Prostate gland (tissue), 2 donors: ENCODE measurements at regions not wholly inside any gene's neighbourhood (a gene's known extent, or its start where the extent isn't known, plus 50 kb on each side); places are given as distances from the start of the nearest gene placed in this dataset.

ENCODE experiments used
- DNase-seq: peaks from one replicate; pipeline ENCODE4 v3.0.0-alpha.2; 2019; ENCODE audit warnings: low spot score
- H3K27ac ChIP-seq, 2 donors: fragments of 200-600 bp; sonication (generic); 2 replicates each; pipeline ENCODE4 v1.5.1; 2017 to 2019
- H3K27me3 ChIP-seq: fragments of 200-600 bp; sonication (generic); replicated peaks from 2 replicates; pipeline ENCODE4 v1.5.1; 2019; ENCODE audit not compliant: insufficient read depth
- H3K36me3 ChIP-seq, 2 donors: fragments of 200-600 bp; sonication (generic); 1 replicate in 1 of 2; 2 replicates in 1 of 2; pipeline versions ENCODE4 v1.5.1 to v1.8.1; 2017 to 2019
- H3K4me1 ChIP-seq: fragments of 200-600 bp; sonication (generic); replicated peaks from 2 replicates; pipeline ENCODE4 v1.5.1; 2019
- H3K4me3 ChIP-seq, 2 donors: fragments of 200-600 bp; sonication (generic); 2 replicates each; pipeline ENCODE4 v1.5.1; 2017 to 2019
- H3K9me3 ChIP-seq: fragments of 200-600 bp; sonication (generic); 2 replicates; pipeline ENCODE4 v1.5.1; 2017
- CTCF ChIP-seq, 4 experiments: fragments of 200-600 bp in 2 of 4; fragments of 450-650 bp in 2 of 4; sonication (generic) in 2 of 4; IDR thresholded peaks; 1 replicate in 3 of 4; 2 replicates in 1 of 4; pipeline ENCODE4 v1.5.1; 2016 to 2019; ENCODE audit warnings: antibody characterized with exemption in 4 of 4, mild to moderate bottlenecking in 2 of 4, moderate library complexity in 2 of 4
- POLR2A ChIP-seq: fragments of 450-650 bp; IDR thresholded peaks from one replicate; pipeline ENCODE4 v1.6.1; 2016; ENCODE audit warnings: antibody characterized with exemption, mild to moderate bottlenecking
- POLR2AphosphoS5 ChIP-seq: sonication (generic); formaldehyde crosslinking; IDR thresholded peaks from one replicate; pipeline ENCODE4 v1.6.1; 2017; ENCODE audit warnings: antibody characterized with exemption
- WGBS: methylation state at CpG from one replicate; pipeline ENCODE4 v1.1.5; 2018; 5-methylcytosine and 5-hydroxymethylcytosine counted together
- intact Hi-C: fragments of 100-400 bp; cut with DNase I; formaldehyde crosslinking; loops from one replicate; pipeline ENCODE4 v1.14.2; 2022

GRCh38 chr3:148229107-148229506 lies 468.6 kb upstream of the AGTR1 start:
- no peak for TF ChIP-seq POLR2AphosphoS5
- no peak for TF ChIP-seq POLR2A
- no peak for TF ChIP-seq CTCF (IDR thresholded peaks at IDR 0.05)
- no peak overlapping the region for H3K27ac ChIP-seq
- no peak for DNase-seq
- intact Hi-C loops, result no loop called here
- no peak overlapping the region for H3K4me3 ChIP-seq
- no peaks in the 10 kb centered on the region for H3K27me3 ChIP-seq
- no peaks in the 10 kb centered on the region for H3K36me3 ChIP-seq
- no peaks in the 10 kb centered on the region for H3K4me1 ChIP-seq
- H3K9me3 ChIP-seq, result no peaks in the 10 kb centered on the region

GRCh38 chr3:148230473-148230872 lies 467.2 kb upstream of the AGTR1 start:
- no peak for TF ChIP-seq POLR2AphosphoS5
- no peak for TF ChIP-seq CTCF (IDR thresholded peaks at IDR 0.05)
- TF ChIP-seq POLR2A, result no peak
- DNase-seq, result no peak
- intact Hi-C loops, result no loop called here

GRCh38 chr3:148232389-148232788 lies 465.3 kb upstream of the AGTR1 start:
- no peak for DNase-seq
- Histone ChIP-seq H3K27me3 (no peaks in the 10 kb centered on the region), H3K9me3 (no peaks in the 10 kb centered on the region), H3K27ac (no peak overlapping the region), H3K36me3 (no peaks in the 10 kb centered on the region), H3K4me3 (no peak overlapping the region), H3K4me1 (no peaks in the 10 kb centered on the region)
- intact Hi-C loops, result no loop called here
- TF ChIP-seq CTCF (IDR thresholded peaks at IDR 0.05), result no peak
- TF ChIP-seq POLR2AphosphoS5, result no peak
- TF ChIP-seq POLR2A, result no peak
- WGBS, result 54% methylated on average over 3 of the region's 3 CpGs

More at GRCh38 chr3:148230473-148230872, 467.2 kb upstream of the AGTR1 start:
- H3K4me1 ChIP-seq, result no peaks in the 10 kb centered on the region
- no peaks in the 10 kb centered on the region for H3K36me3 ChIP-seq
- no peaks in the 10 kb centered on the region for H3K9me3 ChIP-seq
- no peak overlapping the region for H3K27ac ChIP-seq
- no peak overlapping the region for H3K4me3 ChIP-seq
- 81% methylated on average over 2 of the region's 2 CpGs for WGBS
- H3K27me3 ChIP-seq, result no peaks in the 10 kb centered on the region

- no peaks in the 10 kb centered on the region for H3K27me3 ChIP-seq
- H3K36me3 ChIP-seq, result no peaks in the 10 kb centered on the region
- H3K4me1 ChIP-seq, result no peaks in the 10 kb centered on the region
- H3K9me3 ChIP-seq, result no peaks in the 10 kb centered on the region
- WGBS, result 92% methylated on average over 1 of the region's 1 CpG
- TF ChIP-seq POLR2A (no peak), POLR2AphosphoS5 (no peak), CTCF (IDR thresholded peaks at IDR 0.05) (no peak)
- H3K4me3 ChIP-seq, result no peak overlapping the region
- no peak for DNase-seq
- H3K27ac ChIP-seq, result no peak overlapping the region
- intact Hi-C loops, result no loop called here
Observed at GRCh38 chr3:148233403-148233802, 464.3 kb upstream of the AGTR1 start.

GRCh38 chr3:148234536-148234935 lies 463.2 kb upstream of the AGTR1 start:
- no peak for TF ChIP-seq POLR2AphosphoS5
- Histone ChIP-seq H3K4me1 (no peaks in the 10 kb centered on the region), H3K27me3 (no peaks in the 10 kb centered on the region), H3K9me3 (no peaks in the 10 kb centered on the region), H3K36me3 (no peaks in the 10 kb centered on the region), H3K27ac (no peak overlapping the region), H3K4me3 (no peak overlapping the region)
- intact Hi-C loops, result no loop called here
- WGBS, result 34% methylated on average over 1 of the region's 1 CpG
- DNase-seq, result no peak
